ENCODE measurements at regions not wholly inside any gene's neighbourhood (a gene's known extent, or its start where the extent isn't known, plus 50 kb on each side); places are given as distances from the start of the nearest gene placed in this dataset.

GRCh38 chr15:93299675-93300074 lies 210.7 kb upstream of the RGMA start:
- DNase-seq = no peak
- no peak overlapping the region for H2BK5ac ChIP-seq (ENCODE audit: low read depth, low read length, poor library complexity, severe bottlenecking)
- H3K4me2 ChIP-seq (ENCODE audit: low read length, poor library complexity, severe bottlenecking) = no peak overlapping the region
- H3K27me3 ChIP-seq (ENCODE audit: control insufficient read depth in 1 of 2, insufficient read depth in 1 of 2, low read length in 2 of 2) = no peaks in the 10 kb centered on the region
- no peak overlapping the region for H4K8ac ChIP-seq (ENCODE audit: low read length)
- no peak overlapping the region for H2BK120ac ChIP-seq (ENCODE audit: low read depth, low read length)
- H3K4me3 ChIP-seq (ENCODE audit: insufficient read depth in 1 of 2, low read depth in 1 of 2, low read length in 2 of 2) = no peak overlapping the region
- WGBS = 93% methylated on average over 6 of the region's 6 CpGs
- no peak overlapping the region for H3K4ac ChIP-seq (ENCODE audit: low read depth in 1 of 2, low read length in 2 of 2)
- no peak overlapping the region for H2BK12ac ChIP-seq (ENCODE audit: low read length in 2 of 2)
- no peaks in the 10 kb centered on the region for H3K9me3 ChIP-seq (ENCODE audit: control insufficient read depth, low read length)
- no peak overlapping the region for H2AK5ac ChIP-seq (ENCODE audit: low read length, severe bottlenecking)
- peaks cover 2% of the 10 kb centered on the region for H3K4me1 ChIP-seq (ENCODE audit: control insufficient read depth, insufficient read depth, low read depth, low read length)
- H3K14ac ChIP-seq (ENCODE audit: low read length in 2 of 2) = no peak overlapping the region
- no peak overlapping the region for H3K18ac ChIP-seq (ENCODE audit: low read depth in 1 of 2, low read length in 2 of 2)
- H2BK15ac ChIP-seq (ENCODE audit: low read depth, poor library complexity, severe bottlenecking) = no peak overlapping the region
- H3K36me3 ChIP-seq (ENCODE audit: control insufficient read depth in 1 of 2, insufficient read depth in 2 of 2, low read depth in 1 of 2, low read length in 2 of 2) = no peaks in the 10 kb centered on the region
- H3K9ac ChIP-seq (ENCODE audit: low read length) = no peak overlapping the region
- no peak overlapping the region for H2AFZ ChIP-seq (ENCODE audit: low read depth, low read length)
- no peak overlapping the region for H3K23ac ChIP-seq (ENCODE audit: low read length in 2 of 2)
- H3K79me1 ChIP-seq (replicated peaks; ENCODE audit: low read length, poor library complexity, severe bottlenecking) = no peaks in the 10 kb centered on the region
- H4K91ac ChIP-seq (ENCODE audit: low read length) = no peak overlapping the region
- no peak overlapping the region for H3K27ac ChIP-seq (ENCODE audit: low read length, poor library complexity, severe bottlenecking)

GRCh38 chr15:93298901-93299300 lies 209.9 kb upstream of the RGMA start:
- Histone ChIP-seq H2BK120ac (ENCODE audit: low read depth, low read length) (no peak overlapping the region), H2BK12ac (ENCODE audit: low read length in 2 of 2) (no peak overlapping the region), H3K14ac (ENCODE audit: low read length in 2 of 2) (no peak overlapping the region), H3K9ac (ENCODE audit: low read length) (no peak overlapping the region), H3K4me3 (ENCODE audit: insufficient read depth in 1 of 2, low read depth in 1 of 2, low read length in 2 of 2) (no peak overlapping the region), H3K4me2 (ENCODE audit: low read length, poor library complexity, severe bottlenecking) (no peak overlapping the region), H3K4ac (ENCODE audit: low read depth in 1 of 2, low read length in 2 of 2) (no peak overlapping the region), H3K4me1 (ENCODE audit: control insufficient read depth, insufficient read depth, low read depth, low read length) (peaks cover 2% of the 10 kb centered on the region), H2AFZ (ENCODE audit: low read depth, low read length) (no peak overlapping the region), H3K36me3 (ENCODE audit: control insufficient read depth in 1 of 2, insufficient read depth in 2 of 2, low read depth in 1 of 2, low read length in 2 of 2) (no peaks in the 10 kb centered on the region), H3K18ac (ENCODE audit: low read depth in 1 of 2, low read length in 2 of 2) (no peak overlapping the region), H3K27me3 (ENCODE audit: control insufficient read depth in 1 of 2, insufficient read depth in 1 of 2, low read length in 2 of 2) (no peaks in the 10 kb centered on the region), H3K9me3 (ENCODE audit: control insufficient read depth, low read length) (no peaks in the 10 kb centered on the region), H3K79me1 (replicated peaks; ENCODE audit: low read length, poor library complexity, severe bottlenecking) (no peaks in the 10 kb centered on the region), H2BK5ac (ENCODE audit: low read depth, low read length, poor library complexity, severe bottlenecking) (no peak overlapping the region), H2BK15ac (ENCODE audit: low read depth, poor library complexity, severe bottlenecking) (no peak overlapping the region), H3K23ac (ENCODE audit: low read length in 2 of 2) (no peak overlapping the region), H2AK5ac (ENCODE audit: low read length, severe bottlenecking) (no peak overlapping the region), H4K91ac (ENCODE audit: low read length) (no peak overlapping the region), H4K8ac (ENCODE audit: low read length) (no peak overlapping the region), H3K27ac (ENCODE audit: low read length, poor library complexity, severe bottlenecking) (no peak overlapping the region)
- 80% methylated on average over 9 of the region's 9 CpGs for WGBS
- no peak for DNase-seq

- DNase-seq = no peak
- Histone ChIP-seq H2AFZ (ENCODE audit: low read depth, low read length) (no peak overlapping the region), H3K27ac (ENCODE audit: low read length, poor library complexity, severe bottlenecking) (no peak overlapping the region), H2BK120ac (ENCODE audit: low read depth, low read length) (no peak overlapping the region), H3K4me1 (ENCODE audit: control insufficient read depth, insufficient read depth, low read depth, low read length) (peaks cover 2% of the 10 kb centered on the region), H4K8ac (ENCODE audit: low read length) (no peak overlapping the region), H3K9ac (ENCODE audit: low read length) (no peak overlapping the region), H3K36me3 (ENCODE audit: control insufficient read depth in 1 of 2, insufficient read depth in 2 of 2, low read depth in 1 of 2, low read length in 2 of 2) (no peaks in the 10 kb centered on the region), H3K4ac (ENCODE audit: low read depth in 1 of 2, low read length in 2 of 2) (no peak overlapping the region), H3K27me3 (ENCODE audit: control insufficient read depth in 1 of 2, insufficient read depth in 1 of 2, low read length in 2 of 2) (no peaks in the 10 kb centered on the region), H3K23ac (ENCODE audit: low read length in 2 of 2) (no peak overlapping the region), H2BK12ac (ENCODE audit: low read length in 2 of 2) (no peak overlapping the region), H3K18ac (ENCODE audit: low read depth in 1 of 2, low read length in 2 of 2) (no peak overlapping the region), H3K14ac (ENCODE audit: low read length in 2 of 2) (no peak overlapping the region), H3K79me1 (replicated peaks; ENCODE audit: low read length, poor library complexity, severe bottlenecking) (no peaks in the 10 kb centered on the region), H4K91ac (ENCODE audit: low read length) (no peak overlapping the region), H3K4me3 (ENCODE audit: insufficient read depth in 1 of 2, low read depth in 1 of 2, low read length in 2 of 2) (no peak overlapping the region), H3K9me3 (ENCODE audit: control insufficient read depth, low read length) (no peaks in the 10 kb centered on the region), H2BK5ac (ENCODE audit: low read depth, low read length, poor library complexity, severe bottlenecking) (no peak overlapping the region), H3K4me2 (ENCODE audit: low read length, poor library complexity, severe bottlenecking) (no peak overlapping the region), H2BK15ac (ENCODE audit: low read depth, poor library complexity, severe bottlenecking) (no peak overlapping the region), H2AK5ac (ENCODE audit: low read length, severe bottlenecking) (no peak overlapping the region)
- WGBS = 36% methylated on average over 5 of the region's 6 CpGs
These were observed 207.9 kb upstream of the RGMA start for GRCh38 chr15:93296759-93297500.

GRCh38 chr15:93294896-93295295 lies 205.9 kb upstream of the RGMA start:
- Histone ChIP-seq H2AFZ (ENCODE audit: low read depth, low read length) (no peak overlapping the region), H3K79me1 (replicated peaks; ENCODE audit: low read length, poor library complexity, severe bottlenecking) (no peaks in the 10 kb centered on the region)

More at GRCh38 chr15:93294896-93295295, 205.9 kb upstream of the RGMA start:
- no peak overlapping the region for H3K9ac ChIP-seq (ENCODE audit: low read length)
- no peaks in the 10 kb centered on the region for H3K36me3 ChIP-seq (ENCODE audit: control insufficient read depth in 1 of 2, insufficient read depth in 2 of 2, low read depth in 1 of 2, low read length in 2 of 2)
- H2BK5ac ChIP-seq (ENCODE audit: low read depth, low read length, poor library complexity, severe bottlenecking) = no peak overlapping the region
- H3K4ac ChIP-seq (ENCODE audit: low read depth in 1 of 2, low read length in 2 of 2) = no peak overlapping the region
- H3K14ac ChIP-seq (ENCODE audit: low read length in 2 of 2) = no peak overlapping the region
- H4K8ac ChIP-seq (ENCODE audit: low read length) = no peak overlapping the region
- H3K4me1 ChIP-seq (ENCODE audit: control insufficient read depth, insufficient read depth, low read depth, low read length) = peaks cover 2% of the 10 kb centered on the region
- H3K9me3 ChIP-seq (ENCODE audit: control insufficient read depth, low read length) = no peaks in the 10 kb centered on the region
- no peak overlapping the region for H2BK12ac ChIP-seq (ENCODE audit: low read length in 2 of 2)
- H2BK15ac ChIP-seq (ENCODE audit: low read depth, poor library complexity, severe bottlenecking) = no peak overlapping the region
- no peak overlapping the region for H2AK5ac ChIP-seq (ENCODE audit: low read length, severe bottlenecking)
- no peaks in the 10 kb centered on the region for H3K27me3 ChIP-seq (ENCODE audit: control insufficient read depth in 1 of 2, insufficient read depth in 1 of 2, low read length in 2 of 2)
- WGBS = 38% methylated on average over 1 of the region's 1 CpG
- H3K4me3 ChIP-seq (ENCODE audit: insufficient read depth in 1 of 2, low read depth in 1 of 2, low read length in 2 of 2) = no peak overlapping the region
- no peak overlapping the region for H4K91ac ChIP-seq (ENCODE audit: low read length)
- H3K4me2 ChIP-seq (ENCODE audit: low read length, poor library complexity, severe bottlenecking) = no peak overlapping the region
- no peak for DNase-seq
- H3K23ac ChIP-seq (ENCODE audit: low read length in 2 of 2) = no peak overlapping the region
- H3K18ac ChIP-seq (ENCODE audit: low read depth in 1 of 2, low read length in 2 of 2) = no peak overlapping the region
- no peak overlapping the region for H3K27ac ChIP-seq (ENCODE audit: low read length, poor library complexity, severe bottlenecking)
- no peak overlapping the region for H2BK120ac ChIP-seq (ENCODE audit: low read depth, low read length)
